ENCODE measurements at regions not wholly inside any gene's neighbourhood (a gene's known extent, or its start where the extent isn't known, plus 50 kb on each side); places are given as distances from the start of the nearest gene placed in this dataset.

DNA sequence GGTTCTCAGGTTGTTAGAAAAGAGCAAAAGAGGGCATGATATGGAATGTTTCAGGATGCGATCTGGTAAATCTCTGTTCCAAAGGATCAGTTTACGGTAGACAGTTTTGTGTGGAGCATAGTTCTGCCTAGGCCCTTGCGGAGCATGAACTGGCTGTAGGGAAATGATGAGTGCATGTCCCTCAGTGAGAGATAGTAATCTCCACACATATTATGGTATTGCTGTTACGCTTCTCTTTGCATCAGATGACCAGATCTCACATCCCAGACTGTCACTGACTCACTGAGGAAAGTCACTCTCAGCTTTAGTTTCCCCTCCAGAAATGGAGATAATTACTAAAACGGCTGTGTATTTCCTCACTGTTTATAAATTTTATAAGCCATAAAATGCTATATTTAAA, 836.0 kb downstream of the JRKL start:
- Histone ChIP-seq H3K27me3 (replicated peaks in 1 of 2; ENCODE audit: control insufficient read depth in 2 of 2, insufficient read depth in 2 of 2, low read length in 1 of 2) (no peaks in the 10 kb centered on the region), H3K9ac (ENCODE audit: control insufficient read depth, insufficient read depth, low read length) (no peak overlapping the region), H3K9me3 (replicated peaks; ENCODE audit: control insufficient read depth, insufficient read depth, low read length) (no peaks in the 10 kb centered on the region), H2AFZ (ENCODE audit: control insufficient read depth, low read depth, low read length) (no peak overlapping the region), H3K4me1 (ENCODE audit: control insufficient read depth, insufficient read depth, low read length) (no peaks in the 10 kb centered on the region), H4K20me1 (ENCODE audit: control insufficient read depth, insufficient read depth) (no peaks in the 10 kb centered on the region), H3K36me3 (ENCODE audit: control insufficient read depth in 2 of 2, insufficient read depth in 2 of 2, low read length in 1 of 2) (no peaks in the 10 kb centered on the region), H3K4me2 (ENCODE audit: control insufficient read depth, insufficient read depth) (no peak overlapping the region), H3K4me3 (no peak overlapping the region), H3K27ac (ENCODE audit: control insufficient read depth, insufficient read depth) (no peak overlapping the region), H3K79me2 (ENCODE audit: control insufficient read depth, insufficient read depth, low read length) (no peaks in the 10 kb centered on the region)
- no peak for ATAC-seq
- ChIA-PET SMC1A (ENCODE audit: uncharacterized antibody, unreplicated experiment) (no interaction called here), RAD21 (ENCODE audit: unreplicated experiment) (no interaction called here), CTCF (no interaction called here), POLR2A (no interaction called here)
- no peak for FAIRE-seq
- DNase-seq (ENCODE audit: low read depth, low spot score) = no peak
- in situ Hi-C loops (cut with MboI) (no loop called here), intact Hi-C loops (cut with micrococcal nuclease; ENCODE audit: unreplicated experiment) (no loop called here)
- WGBS (ENCODE audit: insufficient coverage, insufficient replicate concordance, low lambda C conversion rate, missing lambda C conversion rate) = 42% methylated on average over 5 of the region's 5 CpGs
- no peak for TF ChIP-seq NR2F1 (conservative IDR thresholded peaks at IDR 0.05)
- no peak for TF ChIP-seq POU2F2 (IDR thresholded peaks at IDR 0.05; ENCODE audit: borderline replicate concordance, low read depth, low read length)
- no TSS peak for BruUV-seq (replicated peaks)

DNA sequence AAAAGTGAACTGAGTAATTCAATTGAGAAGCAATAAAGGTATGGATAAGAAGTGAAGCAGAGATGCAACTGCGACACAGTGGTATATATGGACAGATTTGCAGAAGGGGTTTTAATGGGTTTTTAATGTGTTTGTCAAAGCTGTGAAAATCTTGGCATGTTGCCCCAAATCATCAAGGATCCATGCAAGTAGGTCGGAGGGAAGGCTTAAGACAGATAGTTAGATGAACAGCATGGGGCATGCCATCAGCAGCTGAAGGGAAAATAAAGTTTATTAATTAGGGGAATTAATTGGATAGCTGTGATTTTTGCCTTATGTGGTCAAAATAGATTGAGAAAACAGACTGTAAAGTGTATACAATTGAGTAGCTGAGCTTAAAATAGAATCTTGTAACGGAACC, 840.1 kb downstream of the JRKL start:
- no peaks in the 10 kb centered on the region for H3K79me2 ChIP-seq (ENCODE audit: control insufficient read depth, insufficient read depth, low read length)
- no TSS peak for BruUV-seq (replicated peaks)
- ATAC-seq = no peak
- no peaks in the 10 kb centered on the region for H4K20me1 ChIP-seq (ENCODE audit: control insufficient read depth, insufficient read depth)
- POLR2A ChIA-PET = interaction anchor here (0.6 kb wide), 1 partner anchor 1480 kb away, joined by 4 read pairs; no protein-coding TSS in a partner anchor
- no peaks in the 10 kb centered on the region for H3K36me3 ChIP-seq (ENCODE audit: control insufficient read depth in 2 of 2, insufficient read depth in 2 of 2, low read length in 1 of 2)
- TF ChIP-seq NFYA (IDR thresholded peaks at IDR 0.05; ENCODE audit: borderline replicate concordance, low read depth, low read length) = no peak
- no peak for TF ChIP-seq RBBP5 (conservative IDR thresholded peaks at IDR 0.05)
- no peak for TF ChIP-seq RUNX3 (IDR thresholded peaks at IDR 0.05; ENCODE audit: low read length)
- TF ChIP-seq, protein P1, sequence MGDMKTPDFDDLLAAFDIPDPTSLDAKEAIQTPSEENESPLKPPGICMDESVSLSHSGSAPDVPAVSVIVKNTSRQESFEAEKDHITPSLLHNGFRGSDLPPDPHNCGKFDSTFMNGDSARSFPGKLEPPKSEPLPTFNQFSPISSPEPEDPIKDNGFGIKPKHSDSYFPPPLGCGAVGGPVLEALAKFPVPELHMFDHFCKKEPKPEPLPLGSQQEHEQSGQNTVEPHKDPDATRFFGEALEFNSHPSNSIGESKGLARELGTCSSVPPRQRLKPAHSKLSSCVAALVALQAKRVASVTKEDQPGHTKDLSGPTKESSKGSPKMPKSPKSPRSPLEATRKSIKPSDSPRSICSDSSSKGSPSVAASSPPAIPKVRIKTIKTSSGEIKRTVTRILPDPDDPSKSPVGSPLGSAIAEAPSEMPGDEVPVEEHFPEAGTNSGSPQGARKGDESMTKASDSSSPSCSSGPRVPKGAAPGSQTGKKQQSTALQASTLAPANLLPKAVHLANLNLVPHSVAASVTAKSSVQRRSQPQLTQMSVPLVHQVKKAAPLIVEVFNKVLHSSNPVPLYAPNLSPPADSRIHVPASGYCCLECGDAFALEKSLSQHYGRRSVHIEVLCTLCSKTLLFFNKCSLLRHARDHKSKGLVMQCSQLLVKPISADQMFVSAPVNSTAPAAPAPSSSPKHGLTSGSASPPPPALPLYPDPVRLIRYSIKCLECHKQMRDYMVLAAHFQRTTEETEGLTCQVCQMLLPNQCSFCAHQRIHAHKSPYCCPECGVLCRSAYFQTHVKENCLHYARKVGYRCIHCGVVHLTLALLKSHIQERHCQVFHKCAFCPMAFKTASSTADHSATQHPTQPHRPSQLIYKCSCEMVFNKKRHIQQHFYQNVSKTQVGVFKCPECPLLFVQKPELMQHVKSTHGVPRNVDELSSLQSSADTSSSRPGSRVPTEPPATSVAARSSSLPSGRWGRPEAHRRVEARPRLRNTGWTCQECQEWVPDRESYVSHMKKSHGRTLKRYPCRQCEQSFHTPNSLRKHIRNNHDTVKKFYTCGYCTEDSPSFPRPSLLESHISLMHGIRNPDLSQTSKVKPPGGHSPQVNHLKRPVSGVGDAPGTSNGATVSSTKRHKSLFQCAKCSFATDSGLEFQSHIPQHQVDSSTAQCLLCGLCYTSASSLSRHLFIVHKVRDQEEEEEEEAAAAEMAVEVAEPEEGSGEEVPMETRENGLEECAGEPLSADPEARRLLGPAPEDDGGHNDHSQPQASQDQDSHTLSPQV (IDR thresholded peaks at IDR 0.05) = no peak
- no peak for TF ChIP-seq YY1 (IDR thresholded peaks at IDR 0.05; ENCODE audit: low read depth, low read length)
- TF ChIP-seq, protein P2, sequence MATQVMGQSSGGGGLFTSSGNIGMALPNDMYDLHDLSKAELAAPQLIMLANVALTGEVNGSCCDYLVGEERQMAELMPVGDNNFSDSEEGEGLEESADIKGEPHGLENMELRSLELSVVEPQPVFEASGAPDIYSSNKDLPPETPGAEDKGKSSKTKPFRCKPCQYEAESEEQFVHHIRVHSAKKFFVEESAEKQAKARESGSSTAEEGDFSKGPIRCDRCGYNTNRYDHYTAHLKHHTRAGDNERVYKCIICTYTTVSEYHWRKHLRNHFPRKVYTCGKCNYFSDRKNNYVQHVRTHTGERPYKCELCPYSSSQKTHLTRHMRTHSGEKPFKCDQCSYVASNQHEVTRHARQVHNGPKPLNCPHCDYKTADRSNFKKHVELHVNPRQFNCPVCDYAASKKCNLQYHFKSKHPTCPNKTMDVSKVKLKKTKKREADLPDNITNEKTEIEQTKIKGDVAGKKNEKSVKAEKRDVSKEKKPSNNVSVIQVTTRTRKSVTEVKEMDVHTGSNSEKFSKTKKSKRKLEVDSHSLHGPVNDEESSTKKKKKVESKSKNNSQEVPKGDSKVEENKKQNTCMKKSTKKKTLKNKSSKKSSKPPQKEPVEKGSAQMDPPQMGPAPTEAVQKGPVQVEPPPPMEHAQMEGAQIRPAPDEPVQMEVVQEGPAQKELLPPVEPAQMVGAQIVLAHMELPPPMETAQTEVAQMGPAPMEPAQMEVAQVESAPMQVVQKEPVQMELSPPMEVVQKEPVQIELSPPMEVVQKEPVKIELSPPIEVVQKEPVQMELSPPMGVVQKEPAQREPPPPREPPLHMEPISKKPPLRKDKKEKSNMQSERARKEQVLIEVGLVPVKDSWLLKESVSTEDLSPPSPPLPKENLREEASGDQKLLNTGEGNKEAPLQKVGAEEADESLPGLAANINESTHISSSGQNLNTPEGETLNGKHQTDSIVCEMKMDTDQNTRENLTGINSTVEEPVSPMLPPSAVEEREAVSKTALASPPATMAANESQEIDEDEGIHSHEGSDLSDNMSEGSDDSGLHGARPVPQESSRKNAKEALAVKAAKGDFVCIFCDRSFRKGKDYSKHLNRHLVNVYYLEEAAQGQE (IDR thresholded peaks at IDR 0.05; ENCODE audit: low read depth, low read length) = no peak
- TF ChIP-seq NBN (IDR thresholded peaks at IDR 0.05) = no peak
- TF ChIP-seq PAX8 (IDR thresholded peaks at IDR 0.05) = no peak
- no peak for TF ChIP-seq BRCA1 (IDR thresholded peaks at IDR 0.05; ENCODE audit: low read depth, low read length)
- TF ChIP-seq, protein P3, sequence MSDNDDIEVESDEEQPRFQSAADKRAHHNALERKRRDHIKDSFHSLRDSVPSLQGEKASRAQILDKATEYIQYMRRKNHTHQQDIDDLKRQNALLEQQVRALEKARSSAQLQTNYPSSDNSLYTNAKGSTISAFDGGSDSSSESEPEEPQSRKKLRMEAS (IDR thresholded peaks at IDR 0.05; ENCODE audit: low read depth, low read length) = no peak
- no peak for TF ChIP-seq STAT1 (conservative IDR thresholded peaks at IDR 0.05)
- H2AFZ ChIP-seq (ENCODE audit: control insufficient read depth, low read depth, low read length) = no peak overlapping the region
- no peak overlapping the region for H3K4me2 ChIP-seq (ENCODE audit: control insufficient read depth, insufficient read depth)
- WGBS (ENCODE audit: insufficient coverage, insufficient replicate concordance, low lambda C conversion rate, missing lambda C conversion rate) = 3% methylated on average over 3 of the region's 3 CpGs
- no peak overlapping the region for H3K27ac ChIP-seq (ENCODE audit: control insufficient read depth, insufficient read depth)
- no peaks in the 10 kb centered on the region for H3K9me3 ChIP-seq (replicated peaks; ENCODE audit: control insufficient read depth, insufficient read depth, low read length)
- CTCF ChIA-PET = interaction anchor here (1.0 kb wide), 1 partner anchor 13 kb away, joined by 4 read pairs; no protein-coding TSS in a partner anchor
- H3K27me3 ChIP-seq (replicated peaks in 1 of 2; ENCODE audit: control insufficient read depth in 2 of 2, insufficient read depth in 2 of 2, low read length in 1 of 2) = no peaks in the 10 kb centered on the region
- no peak for FAIRE-seq
- H3K4me3 ChIP-seq = no peak overlapping the region
- intact Hi-C loops (cut with micrococcal nuclease; ENCODE audit: unreplicated experiment) (no loop called here), in situ Hi-C loops (cut with MboI) (no loop called here)
- RAD21 ChIA-PET (ENCODE audit: unreplicated experiment) = no interaction called here
- SMC1A ChIA-PET (ENCODE audit: uncharacterized antibody, unreplicated experiment) = no interaction called here
- no peak overlapping the region for H3K9ac ChIP-seq (ENCODE audit: control insufficient read depth, insufficient read depth, low read length)
- H3K4me1 ChIP-seq (ENCODE audit: control insufficient read depth, insufficient read depth, low read length) = no peaks in the 10 kb centered on the region
- no peak for DNase-seq (ENCODE audit: low read depth, low spot score)

Data from GM12878 (cell line).